OCI-M1 (cell line): ENCODE measurements at regions not wholly inside any gene's neighbourhood (a gene's known extent, or its start where the extent isn't known, plus 50 kb on each side); places are given as distances from the start of the nearest gene placed in this dataset.
"Not testable (repeated sequence)": the region's sequence is repeated elsewhere in the genome, so short reads cannot be mapped to it uniquely, and the experiment has no call there.

ENCODE experiments used
- DNase-seq: peaks from one replicate; lab custom pipeline; 2025; lab: John Stamatoyannopoulos, UW

DNA sequence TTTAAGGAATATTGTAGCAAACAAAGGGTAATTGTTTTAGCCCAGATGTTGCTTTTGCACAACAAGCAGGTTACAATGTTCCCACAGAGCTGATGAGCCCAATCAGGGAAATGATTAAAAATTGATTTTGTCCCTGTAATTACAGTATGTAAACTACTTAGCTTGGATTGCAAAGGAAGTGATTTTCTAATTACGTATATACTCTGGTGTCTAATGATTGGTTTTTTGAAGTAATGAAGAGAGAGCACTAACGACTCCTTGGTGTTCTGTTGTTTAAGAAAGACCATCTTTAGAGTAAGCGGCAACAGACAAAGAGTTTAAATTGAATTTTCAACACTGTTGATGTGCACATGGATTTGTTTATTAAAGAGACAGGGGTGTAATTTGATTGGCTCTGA is 95.3 kb upstream of the ZNF536 start:
- no peak for DNase-seq

DNA sequence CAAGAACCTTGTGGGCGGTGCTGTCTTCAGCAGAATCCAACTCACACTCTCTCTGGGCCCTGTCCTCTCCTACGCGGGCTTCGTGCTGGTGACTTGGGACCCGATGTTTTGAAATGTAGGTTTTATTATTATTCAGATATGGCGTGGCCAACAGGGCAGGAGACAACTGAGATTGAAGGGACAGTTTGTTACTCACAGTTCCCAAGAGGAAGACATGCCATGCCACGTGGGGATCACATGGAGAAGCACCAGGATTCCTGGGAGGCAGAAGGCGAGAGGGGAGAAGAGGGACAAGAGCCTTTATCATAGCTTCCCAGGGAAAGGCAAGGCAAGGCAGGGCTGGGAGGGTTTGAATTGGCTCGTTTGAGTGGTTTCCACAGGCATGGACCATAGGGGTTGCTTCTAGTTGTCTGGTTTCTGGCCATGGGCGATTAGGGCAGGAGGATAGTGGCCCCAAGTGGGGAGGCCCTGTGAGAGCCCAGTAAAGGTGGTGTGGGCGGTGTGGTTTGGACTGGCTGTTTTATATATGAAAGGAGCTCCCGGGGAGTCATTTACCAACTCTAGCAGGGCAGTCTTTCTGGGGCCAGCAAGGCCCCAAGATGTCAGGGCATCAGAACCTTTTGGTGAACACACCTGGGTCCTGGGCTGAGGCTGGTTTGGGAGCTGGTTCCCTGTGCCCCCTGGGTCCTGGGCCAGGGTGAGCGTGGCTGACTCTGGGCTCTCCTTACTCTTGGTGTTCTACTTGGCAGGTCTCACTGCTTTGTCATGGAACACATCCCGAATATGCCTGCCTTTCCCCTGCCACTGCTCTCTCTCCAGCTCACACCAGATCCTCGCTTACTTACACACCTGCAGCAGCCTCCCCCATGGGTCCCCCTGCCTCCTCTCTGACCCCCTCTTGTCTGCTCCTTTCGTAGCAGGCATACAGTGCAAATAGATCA is 94.0 kb upstream of the ZNF536 start:
- no peak for DNase-seq

DNA sequence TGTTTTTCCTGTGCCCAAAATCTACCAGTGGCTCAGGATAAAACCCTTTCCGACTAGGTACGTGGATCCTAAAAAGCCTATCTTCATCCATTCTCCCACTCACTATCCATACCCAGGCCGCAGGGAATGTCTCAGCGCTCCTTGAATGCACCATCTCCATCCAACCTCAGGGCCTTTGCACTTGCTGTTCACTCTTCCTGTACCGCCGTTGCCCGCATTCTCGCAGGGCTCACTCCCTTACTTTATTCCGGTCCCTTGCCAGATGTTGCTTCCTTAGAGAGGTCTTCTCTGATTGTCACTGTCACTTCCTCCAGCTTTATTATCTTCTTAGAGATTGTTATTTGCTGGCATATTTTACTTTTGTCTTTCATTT is 93.3 kb upstream of the ZNF536 start:
- no peak for DNase-seq

DNA sequence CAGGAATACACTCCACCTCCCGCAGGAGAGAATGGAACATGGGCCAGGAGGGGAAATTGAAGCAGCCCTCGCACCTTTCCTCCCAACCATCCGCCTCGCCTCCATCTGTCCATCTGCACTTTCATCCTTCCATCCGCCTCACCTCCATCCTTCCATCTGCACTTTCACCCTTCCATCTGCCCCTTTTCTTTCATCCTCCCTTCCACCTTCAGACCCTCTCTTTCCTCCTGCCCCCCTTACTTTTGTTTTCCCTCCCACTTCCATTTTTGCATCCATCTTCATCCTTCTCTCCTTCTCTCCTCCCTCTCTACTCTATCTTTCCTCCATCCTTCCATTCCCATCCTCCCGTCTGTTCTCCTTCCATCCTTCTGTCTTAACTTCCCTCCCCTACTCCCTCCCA is 92.2 kb upstream of the ZNF536 start:
- no peak for DNase-seq

DNA sequence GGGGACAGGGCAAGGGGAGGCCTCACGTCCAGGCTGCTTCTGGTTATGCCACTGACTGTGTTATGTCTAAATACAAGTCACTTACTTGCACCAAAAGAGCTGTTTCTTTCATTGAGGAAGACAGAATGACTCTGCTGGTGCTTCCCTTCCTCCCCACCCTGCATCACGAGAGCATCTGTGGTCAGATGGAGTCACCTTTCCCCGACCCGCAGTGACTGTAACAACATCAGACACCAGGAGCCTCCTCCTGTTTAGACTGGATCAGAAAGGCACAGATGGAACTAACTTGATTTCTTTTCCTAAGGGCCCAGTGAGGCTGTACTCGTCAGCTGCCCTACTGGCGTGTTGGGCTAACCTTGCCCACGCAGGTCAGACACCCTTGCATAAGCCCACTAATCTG is 90.3 kb upstream of the ZNF536 start:
- DNase-seq: no peak

DNA sequence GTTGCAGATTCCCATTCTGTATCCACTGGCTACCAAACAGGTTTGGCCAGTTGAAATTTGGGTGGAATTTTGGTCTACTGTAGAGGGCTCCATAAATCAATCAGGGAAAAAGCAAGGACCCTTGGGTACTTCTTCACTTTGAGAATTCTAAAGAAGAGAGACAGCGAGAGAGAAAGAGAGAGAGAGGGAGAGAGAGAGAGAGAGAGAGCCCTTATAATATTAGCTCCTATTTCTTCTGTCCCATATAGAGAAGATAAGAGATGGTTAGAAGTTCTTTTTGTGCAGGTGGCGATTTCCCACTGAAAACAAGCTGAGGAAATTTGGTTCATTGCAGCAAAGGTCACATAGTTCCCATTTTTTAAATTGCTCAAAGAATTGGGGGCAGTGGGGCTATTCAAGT is 88.6 kb upstream of the ZNF536 start:
- DNase-seq: no peak

DNA sequence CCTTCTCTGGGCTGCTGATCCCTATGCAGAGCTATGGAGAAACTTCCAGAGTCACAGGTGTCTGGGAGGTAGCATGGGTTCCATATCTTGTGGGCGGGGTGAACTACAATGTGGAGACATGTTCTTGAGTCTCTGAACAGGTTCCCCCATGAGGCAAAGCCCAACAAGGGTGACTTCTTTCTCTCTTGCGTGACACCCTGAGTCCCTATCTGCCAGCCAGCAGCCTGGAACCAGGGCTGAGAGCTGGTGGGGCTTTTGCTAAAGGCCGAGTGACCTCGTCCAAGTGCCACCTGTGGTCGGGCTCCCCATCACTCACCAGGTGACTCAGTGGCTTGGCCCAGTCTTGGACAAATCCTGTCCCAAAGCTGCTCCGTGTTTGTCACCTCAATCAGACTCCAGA is 88.0 kb upstream of the ZNF536 start:
- no peak for DNase-seq

DNA sequence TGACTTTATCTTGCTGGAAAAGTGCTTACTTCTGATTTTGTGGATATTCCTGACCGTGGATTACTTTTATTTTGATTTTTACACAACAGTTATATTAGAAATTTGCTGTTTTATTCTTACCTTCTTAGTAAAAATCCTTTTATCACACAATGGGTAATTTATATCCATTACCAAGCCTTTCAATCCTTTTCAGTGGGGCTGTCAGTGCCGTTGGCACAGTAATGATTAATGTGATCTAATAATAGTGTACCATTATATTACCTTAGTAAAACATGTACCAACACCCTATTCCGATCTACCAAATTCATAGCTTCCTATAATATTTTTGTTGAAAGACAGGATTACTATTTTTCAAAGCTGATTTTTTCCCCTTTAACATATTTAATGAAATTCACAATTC is 87.3 kb upstream of the ZNF536 start:
- DNase-seq: no peak

DNA sequence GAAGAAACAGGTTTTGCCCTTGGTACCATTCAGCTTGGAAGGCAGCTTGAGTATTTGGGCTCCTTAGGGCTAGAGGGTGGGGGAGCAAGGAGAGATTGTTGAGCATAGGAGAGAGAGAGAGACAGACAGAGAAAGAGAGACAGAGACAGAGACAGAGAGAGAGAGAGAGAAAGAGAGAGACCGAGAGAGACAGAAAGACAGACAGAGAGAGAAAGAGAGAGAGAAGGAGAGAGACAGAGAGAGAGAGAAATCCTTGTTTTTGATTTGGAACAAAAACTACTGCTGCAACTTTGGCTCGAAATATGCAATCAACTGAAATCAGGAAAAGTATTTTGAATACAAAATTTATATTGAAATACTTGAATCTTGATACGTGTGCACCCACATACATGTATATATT is 85.8 kb upstream of the ZNF536 start:
- DNase-seq: no peak

DNA sequence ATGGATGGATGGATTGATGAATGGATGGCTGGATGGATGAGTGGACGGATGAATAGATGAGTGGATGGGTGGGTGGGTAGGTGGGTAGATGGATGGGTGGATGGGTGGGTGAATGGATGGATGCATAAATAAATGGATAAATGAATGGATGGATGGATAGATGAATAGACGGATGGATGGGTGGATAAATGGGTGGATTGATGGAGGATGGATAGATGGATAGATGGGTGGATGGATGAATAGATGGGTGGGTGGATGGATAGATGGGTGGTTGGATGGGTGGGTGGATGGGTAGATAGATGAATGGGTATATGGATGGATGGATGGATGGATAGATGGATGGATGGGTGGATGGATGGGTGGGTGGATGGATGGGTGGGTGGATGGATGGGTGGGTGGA is 84.9 kb upstream of the ZNF536 start:
- DNase-seq: no peak

DNA sequence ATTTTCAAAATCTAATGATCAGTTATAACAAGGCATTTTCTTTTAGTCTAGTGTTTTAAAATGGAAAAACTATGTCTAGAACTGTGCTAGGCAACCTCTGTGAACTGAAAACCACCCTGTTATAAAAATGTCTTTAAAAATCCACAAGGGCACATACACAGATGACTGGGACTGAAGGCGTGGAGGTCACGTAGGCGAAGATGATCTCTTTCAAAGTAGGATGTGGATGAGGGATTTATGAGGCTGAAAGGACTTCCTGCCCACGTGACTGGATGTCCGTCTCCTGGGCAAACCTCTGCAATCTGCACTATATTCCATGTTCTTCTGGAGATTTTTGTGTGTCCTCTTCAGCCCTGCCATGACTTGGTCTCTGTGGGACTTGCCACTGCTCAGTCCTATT is 84.2 kb upstream of the ZNF536 start:
- no peak for DNase-seq

DNA sequence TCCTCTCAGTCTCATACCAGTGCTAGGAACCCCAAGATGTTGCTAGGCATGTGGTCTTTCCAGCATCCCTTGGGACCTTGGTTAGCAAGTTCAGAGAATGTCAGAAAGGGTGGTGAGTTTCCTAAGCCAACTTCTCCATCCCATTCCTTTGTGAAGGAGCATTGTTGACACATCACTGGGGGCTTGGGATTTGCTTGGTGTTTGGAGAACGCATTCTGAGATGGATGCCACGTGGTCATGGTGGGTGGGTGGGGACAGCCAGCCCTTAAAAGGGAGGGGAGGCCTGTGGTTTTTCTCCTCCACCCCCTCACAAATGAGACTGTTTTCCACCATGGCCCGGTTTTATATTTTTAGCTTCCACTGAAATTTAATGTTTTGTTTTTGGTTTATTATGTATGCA is 83.3 kb upstream of the ZNF536 start:
- no peak for DNase-seq

DNA sequence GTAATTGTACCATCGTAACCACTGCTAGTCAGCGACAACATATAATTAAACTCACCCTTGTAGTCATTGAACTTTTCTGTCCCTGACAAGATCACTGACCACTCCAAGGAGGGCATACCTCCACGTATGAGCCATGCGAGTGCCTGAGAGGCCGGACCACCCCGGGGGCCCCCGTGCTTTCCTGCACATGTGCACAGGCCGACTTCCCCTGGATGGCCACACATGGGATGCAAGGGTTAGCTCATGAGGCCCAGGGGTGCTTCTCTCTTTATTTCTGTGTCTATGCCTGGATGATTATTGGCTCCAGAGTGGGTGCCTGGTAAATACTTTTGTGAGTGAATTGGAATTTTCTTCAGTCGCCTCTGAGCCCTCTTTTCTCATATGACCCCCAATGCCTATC is 82.8 kb upstream of the ZNF536 start:
- no peak for DNase-seq

DNA sequence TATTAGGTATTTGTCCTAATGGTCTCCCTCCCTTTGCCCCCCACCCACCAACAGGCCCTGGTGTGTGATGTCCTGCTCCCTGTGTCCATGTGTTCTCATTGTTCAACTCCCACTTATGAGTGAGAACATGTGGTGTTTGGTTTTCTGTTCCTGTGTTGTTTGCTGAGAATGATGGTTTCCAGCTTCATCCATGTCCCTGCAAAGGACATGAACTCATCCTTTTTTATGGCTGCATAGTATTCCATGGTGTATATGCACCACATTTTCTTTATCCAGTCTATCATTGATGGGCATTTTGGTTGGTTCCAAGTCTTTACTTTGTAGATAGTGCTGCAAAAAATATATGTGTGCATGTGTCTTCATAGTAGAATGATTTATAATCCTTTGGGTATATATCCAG is 81.4 kb upstream of the ZNF536 start:
- DNase-seq: not testable (repeated sequence)

DNA sequence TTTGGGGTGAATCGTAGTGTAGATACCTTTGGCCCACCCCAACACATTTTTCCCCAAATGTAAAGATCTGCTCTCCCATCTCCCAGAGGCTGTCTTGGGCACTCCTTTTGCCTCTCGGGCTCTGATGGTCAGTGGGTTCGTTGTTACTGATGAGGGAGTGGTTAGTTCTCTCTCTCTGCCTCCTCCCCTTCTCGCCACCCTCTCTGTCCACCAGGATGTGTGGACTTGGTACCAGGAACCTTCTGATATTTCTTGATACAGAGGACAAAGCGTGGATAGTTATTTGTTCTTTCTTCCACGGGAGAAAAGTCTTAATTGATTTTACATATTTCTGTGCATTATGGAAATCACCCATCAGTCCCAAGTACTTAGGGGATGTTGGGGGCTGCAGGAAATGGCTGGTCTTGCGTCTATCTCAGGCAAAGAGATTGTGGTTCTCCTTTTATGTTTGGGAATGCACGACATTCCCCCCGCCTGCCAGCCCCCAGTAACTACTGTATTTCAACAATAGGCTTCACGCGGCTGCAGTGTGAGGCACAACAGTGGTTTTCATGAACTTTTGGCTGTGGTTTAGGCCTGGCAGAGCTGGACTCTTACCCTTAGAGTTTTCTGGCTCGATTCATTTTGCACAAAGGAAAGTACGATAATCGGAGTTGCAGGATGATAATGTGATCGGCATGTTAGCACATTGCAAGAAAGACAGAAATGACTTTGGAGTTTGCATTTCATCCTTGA is 79.0 kb upstream of the ZNF536 start:
- no peak for DNase-seq

DNA sequence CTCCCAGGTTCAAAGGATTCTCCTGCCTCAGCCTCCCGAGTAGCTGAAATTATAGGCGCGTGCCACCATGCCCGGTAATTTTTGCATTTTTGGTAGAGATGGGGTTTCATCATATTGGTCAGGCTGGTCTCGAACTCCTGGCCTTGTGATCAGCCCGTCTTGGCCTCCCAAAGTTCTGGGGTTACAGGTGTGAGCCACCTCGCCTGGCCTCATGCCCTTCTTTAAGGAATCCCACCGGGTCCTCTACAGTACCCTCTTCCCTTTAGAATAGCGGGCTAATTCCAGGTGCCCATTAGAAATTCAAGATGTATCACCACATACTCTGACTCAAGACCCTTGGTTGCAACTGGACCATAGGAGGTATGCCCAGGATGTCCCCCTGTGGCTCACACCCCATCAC is 74.2 kb upstream of the ZNF536 start:
- no peak for DNase-seq

DNA sequence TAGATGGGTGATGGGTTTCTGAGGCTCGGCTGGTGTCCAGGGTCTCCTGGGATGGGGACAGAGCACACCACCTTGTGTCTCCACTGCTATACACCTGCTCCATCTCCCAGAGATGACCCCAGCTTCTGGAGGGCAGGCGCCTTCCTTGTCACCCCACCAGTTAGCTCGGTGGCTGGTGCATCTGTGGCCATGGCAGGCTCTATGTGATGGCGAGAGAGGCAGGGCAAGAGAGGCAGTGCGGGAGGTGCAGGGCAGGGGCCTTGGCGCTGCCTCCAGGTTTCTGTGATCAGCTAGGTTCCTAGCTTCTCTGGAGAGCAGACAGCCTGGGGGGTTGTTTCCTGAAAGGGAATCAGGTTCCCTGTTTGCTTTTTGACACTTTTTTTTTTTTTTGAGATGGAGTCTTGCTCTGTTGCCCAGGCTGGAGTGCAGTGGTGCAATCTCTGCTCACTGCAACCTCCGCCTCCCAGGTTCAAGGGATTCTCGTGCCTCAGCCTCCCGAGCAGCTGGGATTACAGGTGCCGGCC is 69.0 kb upstream of the ZNF536 start:
- no peak for DNase-seq

DNA sequence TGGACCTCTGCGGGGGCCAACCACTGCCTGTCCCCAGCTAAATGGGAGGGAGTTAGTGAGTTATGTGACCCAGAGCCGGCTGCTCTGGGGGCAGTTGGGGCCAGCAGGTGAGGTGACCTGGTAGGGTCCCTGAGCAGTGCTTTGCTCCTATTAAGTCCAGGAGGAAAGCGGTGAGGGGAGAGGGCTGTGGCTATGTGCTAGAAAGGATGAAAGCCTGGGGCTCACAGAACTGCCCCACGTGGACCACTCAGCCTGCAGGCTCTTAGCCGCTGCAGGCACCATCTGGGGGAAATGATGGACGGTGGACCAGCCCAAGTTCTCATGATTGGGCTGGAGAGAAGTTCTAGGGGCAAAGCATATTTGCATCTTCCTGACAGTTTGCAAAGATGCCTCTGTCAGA is 67.6 kb upstream of the ZNF536 start:
- no peak for DNase-seq

DNA sequence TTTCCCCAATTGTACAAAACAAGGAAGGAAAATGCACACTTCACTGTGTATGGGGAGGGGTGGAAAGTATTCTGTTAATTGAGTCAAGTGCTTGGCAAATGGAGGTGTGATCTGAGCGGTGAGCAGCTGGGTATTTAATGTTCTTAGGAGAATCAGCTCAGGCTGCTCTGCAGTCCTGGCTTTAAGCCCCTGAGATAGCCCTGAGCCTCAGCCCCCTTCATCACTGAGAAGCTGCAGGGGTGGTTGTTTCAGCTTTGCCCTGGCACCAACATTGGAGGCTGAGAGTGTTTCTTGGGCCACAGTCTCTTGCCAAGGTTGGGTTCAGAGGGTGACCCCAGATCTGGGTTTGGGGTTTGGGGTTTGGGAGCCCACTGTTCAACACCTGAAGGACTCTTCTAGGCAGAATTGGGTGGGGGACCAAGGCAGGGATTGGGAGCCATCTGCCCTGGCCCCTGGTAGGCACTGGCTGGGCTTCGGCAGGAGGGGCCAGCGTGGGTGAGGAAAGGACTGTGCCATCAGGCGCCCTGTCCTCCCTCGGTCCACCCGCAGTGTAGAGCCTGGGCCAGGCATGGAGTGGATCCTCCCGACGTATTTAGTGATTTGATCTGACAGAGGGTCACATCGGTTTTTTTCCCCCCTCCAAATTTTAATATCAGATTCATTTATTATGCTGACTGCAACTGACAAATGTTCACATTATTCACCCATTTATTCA is 66.7 kb upstream of the ZNF536 start:
- DNase-seq: no peak

DNA sequence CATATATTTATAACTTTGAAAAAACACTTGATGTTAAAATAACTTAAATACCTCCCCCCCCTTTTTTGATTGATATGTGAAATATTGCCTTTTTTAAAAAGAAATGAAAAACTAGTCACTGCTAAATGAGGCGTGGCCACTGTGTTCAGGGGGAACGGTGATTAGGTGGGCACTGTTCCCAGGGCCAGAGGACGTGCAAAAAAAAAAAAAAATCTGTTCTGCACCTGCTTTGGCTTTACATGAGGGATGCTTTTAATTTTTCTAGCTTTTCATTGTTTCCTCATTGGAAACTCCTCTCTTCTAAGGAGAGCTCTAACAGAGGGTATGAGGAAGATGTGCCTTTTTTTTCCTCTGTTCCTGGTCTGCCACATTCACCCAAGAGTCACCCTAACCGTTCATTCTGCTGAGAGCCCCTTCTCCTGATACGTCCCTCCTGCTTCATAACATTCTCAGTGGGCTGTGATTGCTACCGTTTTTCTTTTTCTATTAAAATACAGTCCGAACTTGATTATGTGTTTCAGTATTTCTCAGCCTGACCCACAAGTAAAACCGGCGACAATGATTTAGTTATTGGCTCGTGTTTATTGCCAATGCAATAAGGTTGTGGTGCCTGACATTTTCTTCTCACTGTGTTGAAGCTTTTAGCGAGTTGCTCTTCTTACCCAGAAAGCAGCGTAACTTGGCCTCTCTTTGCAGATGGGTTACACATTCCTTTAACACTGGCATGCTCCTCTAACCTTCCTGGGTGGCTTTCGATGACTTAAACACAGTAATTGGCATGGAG is 64.8 kb upstream of the ZNF536 start:
- no peak for DNase-seq

DNA sequence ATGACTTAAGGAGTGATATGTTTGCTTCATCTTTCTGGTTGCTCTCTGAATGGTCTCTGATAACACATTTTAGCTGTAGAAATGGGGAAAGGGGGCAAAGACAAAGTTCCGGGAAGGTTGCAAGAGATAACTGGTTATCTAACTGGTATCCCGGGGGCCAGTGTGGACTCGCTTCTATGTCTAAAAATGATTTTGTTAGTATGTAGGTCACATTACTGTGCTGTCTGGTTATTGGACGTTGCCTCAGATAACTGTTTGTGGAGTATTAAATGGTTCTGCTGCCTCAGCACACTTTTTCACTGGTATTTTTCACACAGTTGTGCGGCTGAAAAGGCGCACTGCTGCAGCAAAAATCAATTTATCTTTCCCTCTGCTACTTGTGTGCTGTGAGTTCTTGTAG is 63.0 kb upstream of the ZNF536 start:
- DNase-seq: peak; percentile 34
